ENCODE measurements at regions not wholly inside any gene's neighbourhood (a gene's known extent, or its start where the extent isn't known, plus 50 kb on each side); places are given as distances from the start of the nearest gene placed in this dataset.

DNA sequence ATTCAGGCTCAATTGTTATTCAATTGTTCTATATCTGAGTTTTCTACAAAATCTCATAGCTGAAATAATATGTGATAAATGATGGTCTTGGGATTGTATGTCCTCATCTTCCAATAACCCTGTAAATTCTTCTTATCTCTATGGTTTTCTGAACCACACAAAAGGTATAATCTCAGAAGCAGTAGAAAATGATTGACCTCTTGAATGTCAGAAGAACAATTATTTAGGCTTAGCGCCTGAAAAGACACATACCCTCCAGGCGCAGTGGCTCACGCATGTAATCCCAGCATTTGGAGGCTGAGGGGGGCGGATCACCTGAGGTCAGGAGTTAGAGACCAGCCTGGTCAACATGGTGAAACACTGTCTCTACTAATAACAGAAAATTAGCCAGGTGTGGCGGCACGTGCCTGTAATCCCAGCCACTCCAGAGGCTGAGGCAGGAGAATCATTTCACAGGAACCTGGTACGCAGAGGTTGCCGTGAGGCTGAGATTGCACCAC is 288.0 kb upstream of the TBC1D5 start:
- in situ Hi-C loops (cut with MboI; ENCODE audit: low sequenced_read_pairs in 4 of 4) (no loop called here), intact Hi-C loops (cut with DNase I; ENCODE audit: low total_unique reads) (no loop called here)

DNA sequence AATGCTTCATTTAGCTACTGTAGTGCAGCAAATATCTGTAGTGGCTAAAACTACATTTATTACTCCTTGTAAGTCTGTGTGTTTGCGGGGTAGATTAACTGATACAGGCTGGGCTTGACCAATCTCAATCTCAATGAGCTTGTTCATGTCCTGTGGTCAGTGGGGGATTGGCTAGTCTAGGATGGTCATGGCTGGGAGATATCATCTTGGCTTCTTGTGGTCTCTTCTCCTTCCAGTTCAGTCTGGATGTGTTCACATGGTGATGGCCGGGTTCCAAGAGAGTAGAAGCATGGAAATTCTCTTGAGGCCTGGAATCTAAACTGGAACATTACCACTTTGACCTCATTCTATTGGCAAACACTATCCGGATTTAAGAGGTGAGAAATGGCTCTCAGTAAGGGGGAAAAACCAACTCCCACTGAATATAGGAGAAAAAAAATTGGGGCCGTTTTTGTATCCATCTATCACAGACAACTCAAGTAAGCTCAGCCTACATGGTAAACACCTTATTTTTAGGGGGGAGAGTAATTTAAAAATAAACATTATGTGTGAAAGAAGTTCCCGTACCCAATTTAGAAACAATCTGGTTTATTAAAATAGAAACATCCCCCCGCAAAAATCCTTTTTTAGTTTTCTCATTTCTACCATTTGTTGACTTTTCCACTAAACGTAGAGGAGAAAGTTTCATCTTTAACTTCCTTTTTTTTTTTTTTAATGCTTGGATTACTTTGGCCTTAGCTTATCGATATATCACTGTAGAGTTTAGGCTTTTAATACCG is 284.9 kb upstream of the TBC1D5 start:
- intact Hi-C loops (cut with DNase I; ENCODE audit: low total_unique reads), result no loop called here
- TF ChIP-seq, protein P1, sequence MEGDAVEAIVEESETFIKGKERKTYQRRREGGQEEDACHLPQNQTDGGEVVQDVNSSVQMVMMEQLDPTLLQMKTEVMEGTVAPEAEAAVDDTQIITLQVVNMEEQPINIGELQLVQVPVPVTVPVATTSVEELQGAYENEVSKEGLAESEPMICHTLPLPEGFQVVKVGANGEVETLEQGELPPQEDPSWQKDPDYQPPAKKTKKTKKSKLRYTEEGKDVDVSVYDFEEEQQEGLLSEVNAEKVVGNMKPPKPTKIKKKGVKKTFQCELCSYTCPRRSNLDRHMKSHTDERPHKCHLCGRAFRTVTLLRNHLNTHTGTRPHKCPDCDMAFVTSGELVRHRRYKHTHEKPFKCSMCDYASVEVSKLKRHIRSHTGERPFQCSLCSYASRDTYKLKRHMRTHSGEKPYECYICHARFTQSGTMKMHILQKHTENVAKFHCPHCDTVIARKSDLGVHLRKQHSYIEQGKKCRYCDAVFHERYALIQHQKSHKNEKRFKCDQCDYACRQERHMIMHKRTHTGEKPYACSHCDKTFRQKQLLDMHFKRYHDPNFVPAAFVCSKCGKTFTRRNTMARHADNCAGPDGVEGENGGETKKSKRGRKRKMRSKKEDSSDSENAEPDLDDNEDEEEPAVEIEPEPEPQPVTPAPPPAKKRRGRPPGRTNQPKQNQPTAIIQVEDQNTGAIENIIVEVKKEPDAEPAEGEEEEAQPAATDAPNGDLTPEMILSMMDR (IDR thresholded peaks at IDR 0.05 in 4 of 5, conservative IDR thresholded peaks at IDR 0.05 in 1 of 5), result no peak
- no peak for TF ChIP-seq POLR2A (IDR thresholded peaks at IDR 0.05)
- Histone ChIP-seq H3K27ac (no peak overlapping the region), H3K27me3 (no peaks in the 10 kb centered on the region), H3K36me3 (no peaks in the 10 kb centered on the region), H3K4me1 (no peaks in the 10 kb centered on the region), H3K9me3 (no peaks in the 10 kb centered on the region), H3K4me3 (no peak overlapping the region)
- DNase-seq, result no peak
- ATAC-seq, result no peak
- in situ Hi-C loops (cut with MboI; ENCODE audit: low sequenced_read_pairs in 4 of 4), result no loop called here

More for the DNA sequence above, 288.0 kb upstream of the TBC1D5 start:
- no peak overlapping the region for H3K4me3 ChIP-seq
- no peaks in the 10 kb centered on the region for H3K4me1 ChIP-seq
- no peak overlapping the region for H3K27ac ChIP-seq
- no peaks in the 10 kb centered on the region for H3K36me3 ChIP-seq
- no peak for TF ChIP-seq POLR2A (IDR thresholded peaks at IDR 0.05)
- TF ChIP-seq, protein P1 (IDR thresholded peaks at IDR 0.05 in 4 of 5, conservative IDR thresholded peaks at IDR 0.05 in 1 of 5), result no peak
- no peak for DNase-seq
- ATAC-seq, result no peak
- H3K9me3 ChIP-seq, result no peaks in the 10 kb centered on the region
- H3K27me3 ChIP-seq, result no peaks in the 10 kb centered on the region

DNA sequence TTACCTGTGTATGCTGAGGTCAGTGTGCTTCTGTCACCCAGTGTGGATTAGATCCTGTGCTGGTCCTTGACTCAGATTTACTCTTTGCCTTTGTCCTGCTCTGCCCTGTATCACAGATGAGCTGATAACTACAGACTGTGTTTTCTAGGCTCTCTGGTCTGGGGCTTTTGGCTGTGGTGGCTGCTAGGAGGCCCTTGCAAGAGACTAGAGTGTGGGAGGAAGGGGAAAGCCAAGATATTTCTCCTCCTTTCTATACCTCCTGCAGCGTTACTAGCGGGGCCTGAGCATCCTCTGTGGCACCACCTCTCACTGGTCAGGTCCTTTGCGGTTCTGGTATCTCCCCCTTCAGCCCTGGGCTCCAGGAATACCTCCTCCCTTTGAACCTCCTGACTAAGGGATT is 282.3 kb upstream of the TBC1D5 start:
- in situ Hi-C loops (cut with MboI; ENCODE audit: low sequenced_read_pairs in 4 of 4), result no loop called here
- intact Hi-C loops (cut with DNase I; ENCODE audit: low total_unique reads), result no loop called here
- no peak for DNase-seq
- no peak overlapping the region for H3K4me3 ChIP-seq
- H3K9me3 ChIP-seq, result no peaks in the 10 kb centered on the region
- TF ChIP-seq POLR2A (IDR thresholded peaks at IDR 0.05), result no peak
- TF ChIP-seq, protein P1 (IDR thresholded peaks at IDR 0.05 in 4 of 5, conservative IDR thresholded peaks at IDR 0.05 in 1 of 5), result no peak
- H3K36me3 ChIP-seq, result no peaks in the 10 kb centered on the region
- H3K27ac ChIP-seq, result no peak overlapping the region
- ATAC-seq, result no peak
- H3K27me3 ChIP-seq, result no peaks in the 10 kb centered on the region
- no peaks in the 10 kb centered on the region for H3K4me1 ChIP-seq

DNA sequence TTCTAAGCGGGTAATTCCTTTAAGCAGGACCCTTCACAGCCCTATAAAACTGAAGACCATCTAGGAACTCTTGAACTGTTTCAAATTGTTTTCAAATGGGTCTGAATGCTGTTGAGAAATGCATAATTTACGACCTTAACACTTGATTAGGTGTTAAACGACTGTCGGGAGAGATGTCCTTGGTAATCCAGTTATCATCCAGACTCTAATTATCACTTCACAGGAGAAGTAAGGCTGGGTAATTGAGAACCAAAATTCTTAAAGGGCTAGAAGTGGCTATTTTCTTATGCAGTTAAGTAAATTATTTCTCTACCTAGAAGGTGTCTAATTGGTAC is 276.7 kb upstream of the TBC1D5 start:
- Histone ChIP-seq H3K27me3 (no peaks in the 10 kb centered on the region), H3K4me1 (no peaks in the 10 kb centered on the region), H3K9me3 (no peaks in the 10 kb centered on the region), H3K27ac (no peak overlapping the region), H3K4me3 (no peak overlapping the region), H3K36me3 (no peaks in the 10 kb centered on the region)
- in situ Hi-C loops (cut with MboI; ENCODE audit: low sequenced_read_pairs in 4 of 4) (no loop called here), intact Hi-C loops (cut with DNase I; ENCODE audit: low total_unique reads) (no loop called here)
- no peak for DNase-seq
- no peak for ATAC-seq
- no peak for TF ChIP-seq POLR2A (IDR thresholded peaks at IDR 0.05)
- TF ChIP-seq, protein P1 (IDR thresholded peaks at IDR 0.05 in 4 of 5, conservative IDR thresholded peaks at IDR 0.05 in 1 of 5), result no peak
